AG10803 (cell line): ENCODE measurements at regions not wholly inside any gene's neighbourhood (a gene's known extent, or its start where the extent isn't known, plus 50 kb on each side); places are given as distances from the start of the nearest gene placed in this dataset.

Source experiments
- DNase-seq: peaks from one replicate; pipeline ENCODE4 v3.0.0; 2010; ENCODE audit warnings: low read depth
- H3K4me3 ChIP-seq: 2 replicates; pipeline ENCODE4 v1.5.1; 2011; ENCODE audit warnings: mild to moderate bottlenecking, low read length, control low read depth
- TF ChIP-seq, protein P1 (sequence below): conservative IDR thresholded peaks from 2 replicates; pipeline ENCODE4 v1.5.1; 2011; ENCODE audit warnings: mild to moderate bottlenecking, low read length, control low read depth, inconsistent platforms

GRCh38 chr6:18062733-18063132, 59.7 kb downstream of the NHLRC1 start:
- TF ChIP-seq, protein P1, sequence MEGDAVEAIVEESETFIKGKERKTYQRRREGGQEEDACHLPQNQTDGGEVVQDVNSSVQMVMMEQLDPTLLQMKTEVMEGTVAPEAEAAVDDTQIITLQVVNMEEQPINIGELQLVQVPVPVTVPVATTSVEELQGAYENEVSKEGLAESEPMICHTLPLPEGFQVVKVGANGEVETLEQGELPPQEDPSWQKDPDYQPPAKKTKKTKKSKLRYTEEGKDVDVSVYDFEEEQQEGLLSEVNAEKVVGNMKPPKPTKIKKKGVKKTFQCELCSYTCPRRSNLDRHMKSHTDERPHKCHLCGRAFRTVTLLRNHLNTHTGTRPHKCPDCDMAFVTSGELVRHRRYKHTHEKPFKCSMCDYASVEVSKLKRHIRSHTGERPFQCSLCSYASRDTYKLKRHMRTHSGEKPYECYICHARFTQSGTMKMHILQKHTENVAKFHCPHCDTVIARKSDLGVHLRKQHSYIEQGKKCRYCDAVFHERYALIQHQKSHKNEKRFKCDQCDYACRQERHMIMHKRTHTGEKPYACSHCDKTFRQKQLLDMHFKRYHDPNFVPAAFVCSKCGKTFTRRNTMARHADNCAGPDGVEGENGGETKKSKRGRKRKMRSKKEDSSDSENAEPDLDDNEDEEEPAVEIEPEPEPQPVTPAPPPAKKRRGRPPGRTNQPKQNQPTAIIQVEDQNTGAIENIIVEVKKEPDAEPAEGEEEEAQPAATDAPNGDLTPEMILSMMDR: no peak
- no peak for DNase-seq
- H3K4me3 ChIP-seq: no peak overlapping the region

DNA sequence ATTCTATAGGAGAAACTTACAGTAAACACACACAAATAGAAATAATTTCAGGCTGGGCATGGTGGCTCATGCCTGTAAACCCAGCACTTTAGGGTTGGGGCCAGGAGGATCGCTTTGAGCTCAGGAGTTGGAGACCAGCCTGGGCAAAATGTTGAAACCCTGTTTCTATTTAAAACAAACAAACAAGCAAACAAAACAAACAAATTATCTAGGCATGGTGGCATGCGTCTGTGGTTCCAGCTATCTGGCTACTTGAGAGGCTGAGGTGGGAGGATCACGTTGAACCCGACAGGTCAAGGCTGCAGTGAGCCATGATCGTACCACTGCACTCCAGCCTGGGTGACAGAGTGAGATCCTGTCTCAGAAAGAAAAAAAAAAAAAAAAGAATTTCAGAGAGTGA, 64.0 kb downstream of the NHLRC1 start:
- TF ChIP-seq, protein P1: no peak
- no peak overlapping the region for H3K4me3 ChIP-seq
- DNase-seq: no peak

- no peak overlapping the region for H3K4me3 ChIP-seq
- TF ChIP-seq, protein P1: no peak
- DNase-seq: no peak
Observed at GRCh38 chr6:18055714-18056382, 66.6 kb downstream of the NHLRC1 start.

DNA sequence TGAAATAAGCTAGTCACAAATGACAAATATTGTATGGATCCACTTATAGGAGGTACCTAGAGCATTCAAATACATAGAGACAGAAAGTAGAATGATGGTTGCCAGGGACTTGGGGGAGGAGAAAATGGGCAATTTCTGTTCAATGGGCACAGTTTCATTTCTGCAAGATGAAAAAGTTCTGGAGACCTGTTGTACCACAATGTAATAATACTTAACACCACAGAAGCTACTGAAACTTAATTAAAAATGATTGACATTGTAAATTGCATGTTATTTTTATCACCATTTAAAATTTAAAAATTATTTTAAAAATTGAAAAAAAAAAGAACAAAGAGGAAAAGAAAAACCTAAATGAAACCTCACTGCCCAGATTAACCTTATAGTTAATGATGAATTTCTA, 67.4 kb downstream of the NHLRC1 start:
- DNase-seq: no peak
- TF ChIP-seq, protein P1: no peak

DNA sequence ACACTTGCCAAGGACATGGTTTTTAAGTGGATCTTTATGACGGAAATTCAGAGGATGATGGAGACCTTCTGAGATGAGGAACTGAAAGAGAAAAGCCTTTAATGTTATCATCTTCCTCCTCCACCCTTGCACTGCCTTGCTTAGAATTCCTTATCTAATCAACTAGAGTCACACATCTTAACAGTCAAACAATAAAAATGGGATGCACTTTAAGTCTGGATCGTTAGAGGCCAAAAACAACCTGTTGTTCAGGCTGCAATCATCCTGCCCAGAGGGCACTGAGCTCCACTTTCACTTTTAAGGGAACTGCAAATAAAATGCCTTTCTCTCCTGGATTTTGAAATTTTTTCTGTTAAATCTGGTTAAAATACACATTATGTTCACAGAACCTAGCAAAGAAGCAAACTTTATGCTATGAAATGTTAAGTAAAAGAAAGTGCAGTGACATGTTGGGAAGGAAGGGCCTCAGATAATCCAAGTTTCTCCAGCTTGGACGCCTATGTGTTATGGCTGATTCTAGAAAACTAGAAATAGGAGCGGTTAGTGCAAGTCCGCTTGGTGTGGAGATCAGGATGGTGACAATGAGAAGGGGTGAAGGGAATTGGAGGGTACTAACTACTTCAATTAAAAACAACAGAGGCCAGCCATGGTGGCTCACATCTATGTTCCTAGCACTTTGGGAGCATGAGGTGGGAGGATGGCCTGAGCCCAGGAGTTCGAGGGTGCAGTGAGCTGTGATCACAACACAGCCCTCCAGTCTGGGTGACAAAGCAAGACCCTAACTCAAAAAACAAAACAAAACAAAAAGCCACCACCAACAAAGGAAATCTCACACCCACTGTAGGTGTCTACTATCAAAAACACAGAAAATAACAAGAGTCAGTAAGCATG, 66.4 kb upstream of the KIF13A start:
- TF ChIP-seq, protein P1: no peak
- DNase-seq: peak; percentile 8
- H3K4me3 ChIP-seq: peak overlapping the region; percentile 26; the same call in 1 of the 2 replicates

More for the DNA sequence above, 67.4 kb downstream of the NHLRC1 start:
- no peak overlapping the region for H3K4me3 ChIP-seq

DNA sequence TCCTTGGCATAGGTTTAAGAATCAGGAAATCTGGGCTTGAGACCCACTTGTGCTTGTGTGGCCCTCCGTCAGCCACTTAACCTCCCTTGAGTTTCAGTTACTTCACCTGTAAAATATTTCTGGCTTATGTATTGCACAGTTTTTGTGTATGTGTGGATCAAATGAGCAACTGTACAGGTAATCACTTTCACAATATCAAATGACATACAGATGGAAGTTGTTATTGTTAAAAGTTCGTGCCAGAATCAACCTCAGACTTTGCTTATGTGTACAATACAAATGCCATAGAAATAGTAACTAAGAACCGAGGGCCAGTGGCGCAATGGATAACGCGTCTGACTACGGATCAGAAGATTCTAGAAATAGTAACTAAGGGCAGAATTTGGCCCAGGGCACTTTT, 65.6 kb upstream of the KIF13A start:
- TF ChIP-seq, protein P1: no peak
- DNase-seq: peak; percentile 88
- no peak overlapping the region for H3K4me3 ChIP-seq

GRCh38 chr6:18049646-18050045, 62.2 kb upstream of the KIF13A start:
- DNase-seq: no peak
- TF ChIP-seq, protein P1: no peak
- no peak overlapping the region for H3K4me3 ChIP-seq
